ENCODE measurements at regions not wholly inside any gene's neighbourhood (a gene's known extent, or its start where the extent isn't known, plus 50 kb on each side); places are given as distances from the start of the nearest gene placed in this dataset.

DNA sequence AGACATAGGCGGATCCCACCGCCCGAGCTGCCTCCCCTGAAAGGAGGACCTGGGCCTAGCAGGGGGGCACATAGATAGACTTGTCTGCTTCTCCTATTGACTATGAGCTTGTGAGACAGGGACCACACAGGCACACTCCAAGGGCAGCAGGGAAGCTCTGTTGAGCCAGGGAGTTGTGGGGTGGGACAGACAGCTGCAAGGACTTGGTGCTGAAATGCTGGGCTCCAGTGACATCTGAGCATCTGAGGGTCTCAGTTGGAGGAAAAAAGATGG is 53.4 kb upstream of the ANO1 start:
- Histone ChIP-seq H3K9me3 (peaks cover 0 to 4% (median 0%) of the 10 kb centered on the region in 8 donors), H3K4me1 (no peaks in the 10 kb centered on the region), H3K4me3 (no peak overlapping the region), H3K27me3 (replicated peaks in 1 of 7) (peaks cover 0 to 5% (median 0%) of the 10 kb centered on the region in 7 donors), H3K36me3 (no peaks in the 10 kb centered on the region), H3K27ac (no peak overlapping the region)
- intact Hi-C loops (cut with DNase I; ENCODE audit: low total_unique reads): no loop called here
- TF ChIP-seq, protein P1, sequence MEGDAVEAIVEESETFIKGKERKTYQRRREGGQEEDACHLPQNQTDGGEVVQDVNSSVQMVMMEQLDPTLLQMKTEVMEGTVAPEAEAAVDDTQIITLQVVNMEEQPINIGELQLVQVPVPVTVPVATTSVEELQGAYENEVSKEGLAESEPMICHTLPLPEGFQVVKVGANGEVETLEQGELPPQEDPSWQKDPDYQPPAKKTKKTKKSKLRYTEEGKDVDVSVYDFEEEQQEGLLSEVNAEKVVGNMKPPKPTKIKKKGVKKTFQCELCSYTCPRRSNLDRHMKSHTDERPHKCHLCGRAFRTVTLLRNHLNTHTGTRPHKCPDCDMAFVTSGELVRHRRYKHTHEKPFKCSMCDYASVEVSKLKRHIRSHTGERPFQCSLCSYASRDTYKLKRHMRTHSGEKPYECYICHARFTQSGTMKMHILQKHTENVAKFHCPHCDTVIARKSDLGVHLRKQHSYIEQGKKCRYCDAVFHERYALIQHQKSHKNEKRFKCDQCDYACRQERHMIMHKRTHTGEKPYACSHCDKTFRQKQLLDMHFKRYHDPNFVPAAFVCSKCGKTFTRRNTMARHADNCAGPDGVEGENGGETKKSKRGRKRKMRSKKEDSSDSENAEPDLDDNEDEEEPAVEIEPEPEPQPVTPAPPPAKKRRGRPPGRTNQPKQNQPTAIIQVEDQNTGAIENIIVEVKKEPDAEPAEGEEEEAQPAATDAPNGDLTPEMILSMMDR (IDR thresholded peaks at IDR 0.05 in 8 of 11, conservative IDR thresholded peaks at IDR 0.05 in 3 of 11): no peak
- no peak for TF ChIP-seq POLR2A (IDR thresholded peaks at IDR 0.05)
- no peak for TF ChIP-seq POLR2AphosphoS5 (IDR thresholded peaks at IDR 0.05)
- WGBS, 5 donors: 89 to 97% (median 95%) methylated on average over 3 of the region's 3 CpGs; no CpG with 5 or more reads in 1 of the 5 donors
- peak; percentile 43 for DNase-seq

DNA sequence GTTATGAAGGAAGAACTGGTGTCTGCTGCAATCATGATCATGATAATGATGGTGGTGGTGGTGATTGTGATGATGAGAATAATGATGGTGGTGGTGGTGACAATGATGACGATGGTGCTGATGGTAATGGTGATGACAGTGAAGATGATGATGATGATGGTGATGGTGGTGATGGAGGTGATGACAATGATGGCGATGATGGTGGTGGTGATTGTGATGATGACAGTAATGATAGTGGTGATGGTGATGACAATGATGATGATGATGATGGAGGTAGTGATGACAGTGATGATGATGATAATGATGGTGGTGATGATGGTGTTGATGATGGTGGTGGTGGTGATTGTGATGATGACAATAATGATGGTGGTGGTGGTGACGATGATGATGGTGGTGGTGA is 52.8 kb upstream of the ANO1 start:
- H3K9me3 ChIP-seq: peaks cover 0 to 4% (median 0%) of the 10 kb centered on the region in 8 donors
- intact Hi-C loops (cut with DNase I; ENCODE audit: low total_unique reads): no loop called here
- no peak overlapping the region for H3K27ac ChIP-seq
- DNase-seq: no peak
- TF ChIP-seq, protein P1 (IDR thresholded peaks at IDR 0.05 in 8 of 11, conservative IDR thresholded peaks at IDR 0.05 in 3 of 11): peak in 1 of 11 experiments; percentile 10
- TF ChIP-seq POLR2AphosphoS5 (IDR thresholded peaks at IDR 0.05) (no peak), POLR2A (IDR thresholded peaks at IDR 0.05) (no peak)
- 92 to 98% (median 93%) methylated on average over 3 of the region's 3 CpGs for WGBS, 5 donors
- no peaks in the 10 kb centered on the region for H3K36me3 ChIP-seq
- no peak overlapping the region for H3K4me3 ChIP-seq
- H3K4me1 ChIP-seq: no peaks in the 10 kb centered on the region
- no peaks in the 10 kb centered on the region for H3K27me3 ChIP-seq (replicated peaks in 1 of 7)

DNA sequence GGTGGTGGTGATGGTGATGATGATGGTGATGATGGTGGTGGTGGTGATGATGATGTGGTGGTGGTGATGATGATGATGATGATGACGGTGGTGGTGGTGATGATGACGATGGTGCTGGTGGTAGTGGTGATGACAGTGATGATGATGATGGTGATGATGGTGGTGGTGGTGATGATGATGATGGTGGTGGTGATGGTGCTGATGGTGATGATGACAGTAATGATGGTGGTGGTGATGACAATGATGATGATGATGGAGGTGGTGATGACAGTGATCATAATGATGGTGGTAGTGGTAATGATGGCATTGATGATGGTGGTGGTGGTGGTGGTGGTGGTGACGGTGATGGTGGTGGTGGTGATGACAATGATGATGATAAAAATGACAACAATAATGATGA is 52.1 kb upstream of the ANO1 start:
- H3K27me3 ChIP-seq (replicated peaks in 1 of 7): no peaks in the 10 kb centered on the region
- no peak overlapping the region for H3K4me3 ChIP-seq
- intact Hi-C loops (cut with DNase I; ENCODE audit: low total_unique reads): no loop called here
- no peak for DNase-seq
- no peak overlapping the region for H3K27ac ChIP-seq
- peaks cover 0 to 4% (median 0%) of the 10 kb centered on the region in 8 donors for H3K9me3 ChIP-seq
- 82 to 96% (median 82%) methylated on average over 3 of the region's 3 CpGs for WGBS, 5 donors
- TF ChIP-seq, protein P1 (IDR thresholded peaks at IDR 0.05 in 8 of 11, conservative IDR thresholded peaks at IDR 0.05 in 3 of 11): no peak
- TF ChIP-seq POLR2A (IDR thresholded peaks at IDR 0.05): no peak
- TF ChIP-seq POLR2AphosphoS5 (IDR thresholded peaks at IDR 0.05): no peak
- H3K4me1 ChIP-seq: no peaks in the 10 kb centered on the region
- no peaks in the 10 kb centered on the region for H3K36me3 ChIP-seq

DNA sequence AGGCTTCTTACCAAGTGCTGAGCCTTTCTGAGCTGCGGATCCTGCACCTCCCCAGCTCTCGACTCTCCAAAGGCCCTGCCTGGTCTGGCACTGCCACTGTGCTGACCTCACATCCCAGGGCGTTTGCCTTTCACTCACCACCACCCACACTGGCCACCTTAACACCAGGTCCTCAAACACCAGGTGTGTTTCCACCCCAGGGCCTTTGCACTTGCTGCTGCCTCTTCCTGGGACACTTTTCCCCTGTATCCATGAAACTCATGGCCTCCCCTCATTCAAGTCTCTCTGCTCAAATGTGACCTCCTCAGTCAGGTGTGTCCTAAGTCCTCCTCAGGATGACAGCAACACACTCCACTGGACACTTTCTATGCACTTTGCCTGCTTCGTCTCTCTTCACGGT is 51.4 kb upstream of the ANO1 start:
- H3K9me3 ChIP-seq: peaks cover 0 to 4% (median 0%) of the 10 kb centered on the region in 8 donors
- H3K36me3 ChIP-seq: no peaks in the 10 kb centered on the region
- no peak overlapping the region for H3K4me3 ChIP-seq
- peaks cover 0 to 3% (median 0%) of the 10 kb centered on the region in 7 donors for H3K27me3 ChIP-seq (replicated peaks in 1 of 7)
- WGBS, 5 donors: 67 to 92% (median 81%) methylated on average over 5 of the region's 5 CpGs
- H3K4me1 ChIP-seq: no peaks in the 10 kb centered on the region
- H3K27ac ChIP-seq: no peak overlapping the region
- DNase-seq: no peak
- TF ChIP-seq, protein P1 (IDR thresholded peaks at IDR 0.05 in 8 of 11, conservative IDR thresholded peaks at IDR 0.05 in 3 of 11): no peak
- TF ChIP-seq POLR2A (IDR thresholded peaks at IDR 0.05) (no peak), POLR2AphosphoS5 (IDR thresholded peaks at IDR 0.05) (no peak)
- intact Hi-C loops (cut with DNase I; ENCODE audit: low total_unique reads): no loop called here

Measured in spleen (tissue), 11 donors.